ENCODE measurements at regions not wholly inside any gene's neighbourhood (a gene's known extent, or its start where the extent isn't known, plus 50 kb on each side); places are given as distances from the start of the nearest gene placed in this dataset.

GRCh38 chr12:114996382-114996781 is 312.4 kb upstream of the TBX3 start:
- no peak for DNase-seq

GRCh38 chr12:114995891-114996290 is 311.9 kb upstream of the TBX3 start:
- no peak for DNase-seq

DNA sequence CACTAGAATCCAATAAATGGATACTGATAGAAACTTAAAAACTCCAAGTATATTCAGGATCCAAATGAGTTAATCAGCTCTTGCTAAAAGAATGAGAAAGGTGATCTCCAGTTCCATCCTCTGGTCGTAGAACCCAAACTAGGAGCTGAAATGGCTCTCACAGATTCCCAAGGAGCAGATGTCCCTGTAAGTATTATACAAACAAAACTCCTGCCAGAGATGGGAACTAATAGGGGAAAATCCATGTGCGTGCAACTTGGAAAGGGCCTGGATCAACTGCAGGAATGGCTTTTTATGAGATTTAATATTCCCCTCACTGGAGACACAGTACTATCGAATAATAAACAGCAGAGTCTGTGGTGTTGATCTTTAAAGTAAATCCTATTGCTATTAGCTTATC is 309.2 kb upstream of the TBX3 start:
- no peak for DNase-seq

- DNase-seq, result no peak
These were observed 308.5 kb upstream of the TBX3 start for GRCh38 chr12:114992443-114992842.

GRCh38 chr12:114990381-114990780 is 306.4 kb upstream of the TBX3 start:
- DNase-seq, result no peak

DNA sequence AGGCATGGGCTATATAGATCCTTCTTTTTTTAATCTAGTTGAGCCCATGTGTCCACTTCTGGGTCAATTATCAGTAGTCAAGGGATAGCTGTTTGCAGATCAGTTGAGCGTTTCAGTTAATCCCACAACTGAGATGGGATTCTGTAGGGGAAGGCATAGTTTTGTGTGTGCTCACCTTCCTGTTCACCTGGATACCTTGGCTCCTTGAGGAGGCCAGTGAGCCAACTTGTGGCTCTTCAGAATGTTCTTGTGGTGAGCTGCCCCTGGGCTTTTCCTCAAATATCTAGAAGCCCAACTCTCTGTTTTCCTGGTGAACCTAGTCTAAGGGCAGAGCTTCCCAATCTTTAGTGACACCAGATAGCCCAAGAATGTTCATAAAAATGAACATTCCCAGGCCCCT is 302.9 kb upstream of the TBX3 start:
- DNase-seq, result no peak

GRCh38 chr12:114986178-114986714 is 302.3 kb upstream of the TBX3 start:
- DNase-seq, result no peak

- DNase-seq, result no peak
These were observed 300.7 kb upstream of the TBX3 start for GRCh38 chr12:114984634-114985061.

DNA sequence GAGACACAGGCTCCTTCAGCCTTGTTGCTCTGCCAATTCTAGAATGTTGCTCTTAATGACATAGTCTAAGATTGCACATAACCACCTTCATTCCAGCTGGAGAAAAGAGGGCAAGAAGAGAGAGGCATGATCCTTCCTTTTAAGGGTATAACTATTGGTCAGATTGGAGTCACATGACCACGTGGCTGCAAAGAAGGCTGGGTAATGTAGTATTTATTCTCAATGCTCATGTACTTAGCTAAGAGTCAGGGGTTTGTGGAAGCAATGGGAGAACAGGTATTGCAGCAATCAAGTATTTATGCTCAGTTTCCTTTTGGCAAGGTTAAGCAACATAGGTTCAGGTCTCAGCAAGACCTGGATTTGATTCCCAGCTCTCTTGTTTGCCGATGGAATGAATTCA is 298.8 kb upstream of the TBX3 start:
- DNase-seq, result no peak

DNA sequence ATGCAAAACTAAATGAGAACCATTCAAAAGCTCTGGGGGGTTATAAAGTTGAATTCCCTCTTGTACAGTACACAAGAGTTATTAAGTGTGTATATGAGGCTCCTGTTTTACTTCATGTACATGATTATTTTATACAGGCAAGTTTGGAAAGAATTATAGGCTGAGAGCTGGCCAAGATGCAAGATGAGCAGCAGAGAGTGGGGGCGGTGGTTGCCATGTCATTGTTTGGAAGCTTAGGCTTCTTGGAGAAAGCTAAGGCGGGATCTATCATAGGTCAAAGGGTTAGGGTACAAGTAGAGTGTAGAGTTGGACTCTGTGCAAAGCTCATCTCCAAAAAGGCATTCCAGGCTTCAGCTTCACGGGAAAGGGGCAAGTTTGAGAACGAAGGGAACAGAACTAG is 297.1 kb upstream of the TBX3 start:
- DNase-seq, result no peak

DNA sequence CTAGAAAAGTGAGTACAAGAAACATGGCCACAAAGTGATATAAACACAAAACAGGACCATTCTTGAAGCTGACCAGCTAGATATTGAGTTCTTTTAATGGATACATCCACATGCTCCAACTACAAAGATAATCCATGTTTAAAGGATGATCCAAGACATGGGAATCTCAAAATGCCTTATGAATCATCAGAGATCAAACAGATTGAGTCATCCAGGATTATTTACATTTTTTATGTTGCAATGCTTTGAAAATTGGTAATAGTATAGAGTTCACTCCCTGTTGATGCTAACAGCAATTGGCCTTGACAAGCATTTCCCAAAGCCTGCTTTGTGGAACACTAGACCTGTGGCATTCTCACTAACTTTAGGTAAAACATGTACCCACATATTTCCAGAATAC is 293.0 kb upstream of the TBX3 start:
- no peak for DNase-seq

GRCh38 chr12:114976372-114976771 is 292.4 kb upstream of the TBX3 start:
- DNase-seq, result no peak

GRCh38 chr12:114975640-114976310 is 291.8 kb upstream of the TBX3 start:
- DNase-seq, result no peak

DNA sequence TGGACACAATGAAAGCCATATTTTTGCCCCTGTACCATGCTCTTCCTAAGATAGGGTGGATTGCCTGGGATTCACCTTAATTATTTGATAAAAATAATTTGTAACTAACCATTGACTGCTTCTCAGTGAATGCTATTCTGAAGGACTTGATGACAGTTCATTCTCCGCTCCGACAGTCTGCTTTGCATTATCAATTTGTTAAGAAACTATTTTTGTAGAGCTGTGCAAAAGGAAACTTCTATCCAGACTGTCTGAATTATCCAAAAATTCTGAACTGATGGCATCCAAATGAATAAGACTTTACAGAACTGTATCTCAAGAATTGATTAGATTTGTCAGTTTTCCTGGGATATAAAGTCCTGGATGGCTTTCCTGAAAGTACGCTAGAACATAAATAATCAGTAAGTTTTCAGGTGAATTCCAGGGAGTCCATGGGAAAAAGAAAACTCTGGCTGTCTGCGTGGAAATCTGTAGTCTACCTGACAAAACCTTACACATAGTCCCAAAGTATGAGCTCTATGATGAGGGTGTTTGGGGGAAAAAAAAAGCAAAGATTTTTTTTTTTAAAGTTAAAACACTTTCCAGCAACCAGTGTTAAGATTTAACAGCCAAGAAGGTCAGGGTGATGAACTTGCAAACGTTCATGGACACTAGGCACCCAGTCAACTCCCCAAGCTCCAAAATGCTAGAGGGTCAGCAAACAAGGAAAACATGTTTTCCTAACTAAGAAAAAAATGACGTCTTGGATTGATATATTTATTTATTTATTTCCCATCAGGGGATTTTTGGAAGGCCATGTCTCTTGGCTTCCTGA is 291.1 kb upstream of the TBX3 start:
- DNase-seq, result no peak

DNA sequence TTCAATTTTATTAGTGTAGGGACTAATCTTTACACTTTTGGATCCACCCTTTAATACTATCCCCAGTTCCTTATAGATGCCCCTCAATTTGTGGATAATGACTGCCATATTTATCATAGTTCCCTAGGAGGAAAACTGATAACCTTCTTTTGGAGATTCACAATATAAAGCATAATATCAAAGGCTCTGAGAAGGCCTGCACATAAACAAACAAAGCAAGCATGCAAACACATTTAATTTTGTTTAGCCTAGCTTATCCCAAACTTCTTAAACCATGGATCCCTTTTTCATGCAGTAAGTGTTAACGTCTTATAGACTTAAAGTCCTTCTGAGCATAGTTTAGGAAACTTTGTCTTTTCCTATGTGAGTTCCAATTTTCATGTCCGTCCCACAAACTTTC is 290.4 kb upstream of the TBX3 start:
- DNase-seq, result no peak

DNA sequence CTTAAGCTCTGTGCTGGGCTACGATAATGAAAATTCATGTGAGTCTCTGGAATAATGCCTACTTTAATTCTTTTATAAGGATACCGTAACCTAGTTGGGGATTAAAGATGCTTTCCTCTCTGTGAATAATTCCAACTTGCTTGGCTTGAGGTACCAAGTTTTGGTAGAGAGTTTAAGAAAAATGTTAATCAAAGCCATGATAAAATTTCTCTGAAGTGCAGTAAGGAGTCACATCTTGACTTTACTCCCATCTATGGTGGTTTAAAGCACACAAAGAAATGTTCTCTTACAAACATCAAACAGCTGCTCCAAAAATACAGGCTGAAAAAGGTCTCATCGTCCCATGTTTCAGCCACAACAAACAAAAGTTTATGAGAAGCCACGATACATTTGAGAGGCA is 284.8 kb upstream of the TBX3 start:
- DNase-seq, result no peak

GRCh38 chr12:114967151-114967550 is 283.2 kb upstream of the TBX3 start:
- no peak for DNase-seq

DNA sequence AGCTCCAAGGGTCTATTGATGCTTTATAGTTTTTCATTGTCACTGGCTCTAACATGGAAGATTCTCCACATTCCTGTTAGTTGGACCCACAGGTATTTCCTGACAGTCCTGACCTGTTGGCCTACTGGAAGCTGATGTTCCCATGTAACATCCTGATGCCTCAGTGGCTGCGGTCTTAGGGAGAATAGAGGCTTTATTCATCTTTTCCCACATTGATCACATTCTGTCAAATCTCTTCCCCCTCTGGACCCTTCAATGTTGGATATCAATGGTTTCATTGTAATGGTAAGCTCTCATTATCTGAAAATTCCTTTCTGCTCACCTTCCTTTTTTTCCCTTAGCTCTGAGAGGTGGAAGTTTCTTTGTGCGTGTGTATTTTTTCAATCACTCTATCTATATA is 280.9 kb upstream of the TBX3 start:
- no peak for DNase-seq

GRCh38 chr12:114963846-114964245 is 279.9 kb upstream of the TBX3 start:
- no peak for DNase-seq

GRCh38 chr12:114961491-114961890 is 277.5 kb upstream of the TBX3 start:
- DNase-seq, result no peak

- no peak for DNase-seq
These were observed 274.6 kb upstream of the TBX3 start for GRCh38 chr12:114958538-114958937.

DNA sequence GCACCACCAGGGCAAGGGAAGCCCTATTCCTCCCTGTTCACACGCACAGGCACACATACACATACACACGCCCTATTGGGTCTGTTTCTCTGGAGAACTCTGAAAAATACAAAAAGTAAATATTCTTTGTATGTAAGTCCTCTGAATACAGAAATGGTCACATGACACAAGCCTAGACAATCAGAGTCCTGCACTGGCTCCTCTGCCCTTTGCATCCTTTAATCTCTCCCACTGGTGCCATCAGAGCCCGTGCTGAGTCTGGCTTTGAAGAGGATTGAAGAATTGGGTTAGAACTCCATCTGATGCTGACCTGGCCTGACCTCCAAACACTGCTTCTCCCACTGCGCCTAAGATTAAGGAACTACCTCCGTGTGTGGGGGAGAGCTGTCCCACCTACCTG is 273.2 kb upstream of the TBX3 start:
- no peak for DNase-seq

GRCh38 chr12:114955414-114956014 is 271.5 kb upstream of the TBX3 start:
- no peak for DNase-seq

- DNase-seq, result no peak
These were observed 270.6 kb upstream of the TBX3 start for GRCh38 chr12:114954511-114955055.

Measured in COR-L47 (cell line).